ENCODE measurements at regions not wholly inside any gene's neighbourhood (a gene's known extent, or its start where the extent isn't known, plus 50 kb on each side); places are given as distances from the start of the nearest gene placed in this dataset.
A peak's percentile ranks its signal among the peaks of the same experiment; 100 is the strongest.
"Not testable (repeated sequence)": the region's sequence is repeated elsewhere in the genome, so short reads cannot be mapped to it uniquely, and the experiment has no call there.

GRCh38 chr15:31179693-31180092 lies 78.2 kb upstream of the TRPM1 start:
- DNase-seq = no peak

GRCh38 chr15:31193291-31193690 lies 91.8 kb upstream of the TRPM1 start:
- no peak for DNase-seq

GRCh38 chr15:31195871-31196270 lies 94.3 kb upstream of the TRPM1 start:
- no peak for DNase-seq

DNA sequence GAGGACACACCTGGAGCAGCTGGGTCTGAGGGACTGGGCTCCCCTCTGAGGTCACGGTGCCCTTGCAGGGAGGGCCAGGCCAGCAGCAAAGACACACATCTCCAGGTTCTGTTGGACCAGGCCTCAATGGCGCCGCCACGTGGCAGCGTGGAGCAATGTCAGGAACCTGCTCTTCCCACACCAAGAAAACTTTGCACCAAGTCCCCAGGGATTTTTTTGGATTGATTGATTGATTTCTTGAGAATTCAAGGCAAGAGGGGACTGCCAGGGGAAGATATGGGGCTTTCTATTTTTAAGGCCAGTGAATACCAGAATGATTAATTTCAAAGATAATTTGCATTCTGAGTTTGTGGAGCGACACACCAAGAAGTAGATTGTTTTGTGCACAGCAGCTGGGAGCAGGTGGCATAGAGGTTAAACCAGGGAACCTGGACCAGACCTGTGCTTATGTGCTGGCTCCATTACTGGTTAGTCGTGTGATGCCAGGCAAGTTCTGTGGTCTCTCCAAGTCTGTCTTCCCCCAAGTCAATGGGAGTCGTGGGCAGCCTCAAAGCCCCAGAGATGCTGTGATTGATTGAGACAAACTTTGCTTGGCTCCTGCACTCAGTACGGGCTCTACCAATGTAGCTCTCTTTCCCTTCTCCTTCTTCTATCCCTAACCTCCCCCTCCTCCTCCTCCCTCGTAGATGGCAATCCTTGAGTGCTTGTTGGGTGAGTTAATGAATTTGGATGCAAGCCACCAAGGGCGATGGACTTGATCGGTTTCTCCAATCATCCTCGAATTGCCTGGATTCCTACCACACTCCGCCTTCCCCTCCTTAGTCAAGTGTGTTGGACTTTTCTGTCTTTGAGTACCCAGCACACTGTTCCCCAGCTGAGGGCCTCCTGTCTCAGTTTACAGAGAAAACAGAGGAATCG lies 96.2 kb upstream of the TRPM1 start:
- DNase-seq = peak; percentile 70

DNA sequence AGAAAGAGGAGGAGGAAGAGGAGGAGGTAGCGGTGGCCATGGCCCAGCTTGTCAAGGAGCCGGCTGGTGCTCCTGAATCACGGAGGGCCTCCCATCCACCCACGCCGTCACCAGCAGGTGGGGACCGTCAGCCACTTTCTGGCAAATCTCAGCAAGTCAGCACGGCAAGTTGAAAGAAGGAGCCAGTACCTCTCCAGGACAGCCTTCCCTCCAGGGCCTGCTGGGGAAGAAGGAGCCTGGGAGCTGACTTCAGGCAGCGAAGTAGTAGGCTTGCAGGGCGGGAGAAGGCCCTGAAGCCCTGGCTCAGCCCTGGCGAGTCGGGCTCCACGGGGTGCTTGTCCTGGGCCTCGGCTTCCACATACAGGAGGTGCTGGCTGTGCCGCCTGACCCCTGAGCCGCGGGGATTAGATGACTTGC lies 99.2 kb upstream of the TRPM1 start:
- peak; percentile 70 for DNase-seq

DNA sequence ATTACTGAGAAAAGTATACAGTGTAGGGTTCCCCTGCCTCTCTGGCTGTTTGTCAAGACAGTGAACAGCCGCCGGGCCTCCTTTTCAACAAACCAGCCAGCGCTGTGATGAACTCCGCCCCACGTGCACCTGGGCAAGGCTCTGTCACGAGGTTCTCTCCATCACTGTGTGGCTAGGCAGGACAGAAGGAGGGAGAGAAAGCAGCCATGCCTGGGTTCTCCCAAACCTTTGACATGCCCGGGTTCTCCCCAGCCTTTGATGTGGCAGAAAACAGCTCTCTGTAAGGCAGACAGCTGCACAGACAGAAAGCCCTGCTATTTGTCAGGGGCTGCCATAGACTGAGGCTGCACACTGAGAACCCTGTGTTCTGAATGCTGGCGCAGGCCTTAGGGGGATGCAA lies 101.4 kb upstream of the TRPM1 start:
- DNase-seq = peak; percentile 26

- no peak for DNase-seq
Measured at GRCh38 chr15:31203999-31204398, 102.5 kb upstream of the TRPM1 start.

DNA sequence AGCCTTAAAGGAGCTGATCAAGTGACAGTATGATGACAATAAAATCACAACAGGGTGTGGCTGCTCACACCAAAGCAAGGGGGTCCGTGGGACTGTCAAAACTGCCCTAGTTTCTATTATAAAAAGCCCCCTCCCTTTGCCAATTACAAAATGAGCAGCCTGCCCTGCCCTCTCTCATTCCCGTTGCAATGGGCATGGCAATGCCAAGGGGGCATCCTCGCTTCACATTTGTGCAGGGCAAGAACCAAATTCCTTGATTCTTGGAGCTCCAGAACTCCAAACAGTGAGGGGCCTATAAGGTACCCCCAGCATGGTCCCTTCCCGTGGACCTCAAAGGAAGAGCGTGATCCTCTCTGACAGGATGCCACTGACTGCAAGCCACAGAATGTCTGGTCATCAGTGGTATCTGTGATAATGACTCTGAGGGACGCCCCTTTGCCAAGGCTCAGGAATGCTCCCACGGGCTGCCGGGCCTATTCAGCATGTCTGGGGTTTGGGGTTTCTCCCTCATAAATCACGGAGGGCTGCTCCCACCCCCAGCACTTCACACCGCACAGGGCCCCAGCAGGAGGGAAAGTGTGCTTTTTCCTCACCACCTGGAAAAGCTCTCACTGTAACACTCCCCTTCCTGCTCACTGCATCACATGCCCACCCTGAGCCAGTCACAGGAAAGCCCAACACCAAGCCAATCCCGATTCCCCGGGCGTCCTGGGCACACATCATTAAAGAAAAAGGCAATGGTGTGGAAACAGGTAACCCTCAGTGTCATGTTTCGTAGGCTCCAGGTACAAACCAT lies 105.1 kb upstream of the TRPM1 start:
- DNase-seq = no peak

GRCh38 chr15:31207246-31207645 lies 105.7 kb upstream of the TRPM1 start:
- DNase-seq = no peak

- not testable (repeated sequence) for DNase-seq
Measured at GRCh38 chr15:31207861-31208260, 106.3 kb upstream of the TRPM1 start.

- no peak for DNase-seq
Measured at GRCh38 chr15:31208817-31209216, 107.3 kb upstream of the TRPM1 start.

DNA sequence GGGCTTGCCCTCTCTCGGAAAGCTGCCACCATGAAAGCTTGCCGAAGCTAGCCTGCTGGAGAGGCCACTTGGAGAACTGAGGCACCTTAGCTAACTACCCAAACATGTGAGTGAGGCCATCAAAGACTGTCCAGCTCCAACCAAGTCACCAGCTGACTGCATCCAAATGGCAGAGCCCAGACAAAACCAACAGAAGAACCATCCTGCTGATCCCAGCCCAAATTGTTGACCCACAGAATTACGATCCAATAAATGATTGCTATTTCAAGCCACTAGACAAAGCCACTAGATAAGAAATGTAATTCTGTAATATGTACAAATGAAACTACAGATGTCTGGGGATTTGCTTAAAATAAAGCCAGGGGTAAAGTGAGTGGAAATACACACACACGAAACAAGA lies 109.8 kb upstream of the TRPM1 start:
- DNase-seq = no peak

DNA sequence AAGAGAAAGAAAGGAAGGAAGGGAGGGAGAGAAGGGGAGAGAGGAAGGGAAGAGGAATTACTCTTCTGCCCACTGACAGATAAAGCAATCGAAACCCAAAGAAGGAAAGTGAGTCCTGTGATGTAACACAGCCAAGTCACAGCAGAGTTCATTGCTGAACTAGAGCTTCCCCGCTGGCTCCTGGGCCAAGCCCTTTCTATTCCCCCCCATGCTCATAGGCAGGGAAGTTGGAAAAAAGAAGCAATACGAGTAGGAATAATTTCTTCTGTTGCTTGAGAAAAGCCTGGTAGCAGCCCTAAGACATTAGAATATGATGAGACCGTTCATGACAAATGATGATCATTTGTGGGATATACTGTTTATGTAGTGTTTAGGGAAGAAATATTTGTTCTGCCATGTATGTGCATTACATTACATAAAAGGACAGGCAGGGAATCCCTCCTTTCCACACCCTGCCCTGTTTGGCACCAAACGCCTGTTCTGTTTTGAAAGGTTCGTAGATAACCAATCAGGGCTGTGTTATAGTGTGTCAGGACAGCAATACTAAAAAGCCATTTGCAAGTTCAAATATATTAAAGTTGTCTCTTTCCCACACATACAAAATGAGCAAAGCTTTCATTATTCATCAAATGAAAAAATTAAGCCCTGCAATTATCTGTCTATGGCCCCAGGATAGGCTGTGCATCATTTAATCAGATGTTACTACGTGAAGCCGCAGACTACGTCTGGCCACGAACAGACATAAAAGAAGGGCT lies 111.0 kb upstream of the TRPM1 start:
- no peak for DNase-seq

DNA sequence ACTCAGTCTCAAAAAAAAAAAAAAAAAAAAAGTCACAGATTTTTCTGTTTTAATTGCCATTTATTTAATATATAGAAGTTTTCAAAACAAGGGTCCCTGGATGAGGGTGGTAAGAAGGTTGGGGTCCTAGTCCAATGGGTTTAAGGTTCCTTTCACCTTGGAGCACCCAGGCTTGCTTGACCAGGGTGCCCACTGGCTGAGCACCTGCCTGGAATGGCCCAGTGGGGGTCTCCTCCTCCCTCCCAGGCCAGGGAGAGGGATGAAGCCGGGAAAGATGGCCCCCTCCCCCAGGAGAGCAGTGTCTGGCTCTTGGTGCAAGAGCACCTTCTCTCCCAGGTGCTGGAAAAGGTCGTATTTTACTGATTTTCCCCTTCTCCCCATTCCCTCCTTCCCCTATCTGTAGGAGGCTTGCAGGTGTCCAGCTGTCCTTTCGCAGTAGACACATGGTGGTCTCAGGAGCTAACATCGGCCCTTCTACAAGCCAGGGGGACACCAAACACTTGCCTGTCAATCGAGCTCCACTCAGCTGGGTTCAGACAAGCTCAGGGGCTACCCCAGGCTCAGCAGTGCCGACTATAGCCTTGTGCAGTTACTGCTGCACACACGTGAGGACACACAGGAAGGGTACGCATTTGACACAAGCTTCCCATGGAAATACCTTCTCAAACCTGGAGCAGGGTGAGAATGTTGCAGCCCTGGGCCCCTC lies 112.3 kb upstream of the KLF13 start:
- no peak for DNase-seq

DNA sequence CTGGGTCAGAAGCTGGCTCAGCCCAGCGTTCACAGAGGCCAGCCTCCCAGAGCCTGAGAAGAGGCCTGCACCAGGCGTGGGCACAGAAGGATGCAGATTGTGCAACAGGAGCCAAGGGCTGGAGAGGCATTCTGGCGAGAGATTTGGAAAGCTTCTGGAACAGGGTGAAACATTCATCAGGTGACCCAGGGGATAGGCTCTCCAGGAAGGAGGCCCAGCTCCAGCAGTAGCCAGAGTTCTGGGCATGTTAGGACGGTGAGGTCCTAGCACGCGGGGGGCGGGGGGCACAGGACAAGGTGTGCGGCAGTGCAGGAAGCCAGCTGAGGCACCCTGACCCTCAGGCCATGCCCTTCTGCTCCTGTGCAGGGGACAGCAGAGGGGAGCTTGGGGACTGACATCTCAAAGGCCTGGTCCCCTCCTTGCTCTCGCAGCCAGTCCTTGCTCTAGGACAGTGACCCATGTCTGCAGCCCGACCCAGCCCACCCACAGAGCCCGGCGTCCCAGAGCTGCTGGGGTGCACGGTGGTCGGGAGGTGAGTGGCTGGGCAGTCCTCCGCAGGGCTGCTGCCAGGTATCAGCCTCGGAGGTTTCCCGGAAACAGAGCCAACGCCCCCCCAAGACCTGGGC lies 111.7 kb upstream of the KLF13 start:
- DNase-seq = no peak

GRCh38 chr15:31215490-31216214 lies 111.0 kb upstream of the KLF13 start:
- peak; percentile 89 for DNase-seq

DNA sequence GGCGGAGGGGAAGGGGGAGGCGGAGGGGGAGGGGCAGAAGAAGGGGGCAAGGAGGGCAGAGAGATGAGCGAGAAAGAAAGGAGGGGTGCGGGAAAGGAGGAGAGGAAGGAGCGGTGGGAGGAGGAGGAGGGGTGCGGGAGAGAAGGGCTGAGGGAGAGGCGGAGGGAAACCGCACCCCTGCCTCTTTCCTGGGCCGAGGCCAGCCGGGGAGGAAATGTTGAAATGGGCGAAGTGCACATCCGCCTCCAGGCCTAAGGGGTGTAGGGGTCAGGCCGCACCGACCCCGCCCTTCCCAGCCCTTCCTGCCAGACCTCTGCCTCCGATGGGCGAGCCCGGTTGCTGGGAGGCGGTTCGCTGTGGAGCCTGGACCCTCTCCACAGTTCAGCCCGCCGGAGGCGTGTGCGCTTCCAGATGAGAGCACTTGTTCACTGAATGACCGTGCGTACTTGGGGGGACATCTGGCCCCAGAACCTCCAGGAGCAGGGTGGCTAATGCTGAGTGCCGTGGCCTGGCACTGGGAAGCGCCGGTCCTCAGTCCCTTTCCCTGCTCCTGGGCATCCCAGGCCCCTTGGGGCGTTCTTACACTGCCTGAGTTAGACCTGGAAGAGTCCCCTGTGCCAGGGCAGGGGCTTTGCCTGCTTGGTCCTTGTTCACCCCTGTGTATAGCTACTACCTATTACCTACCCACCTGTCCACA lies 110.3 kb upstream of the KLF13 start:
- DNase-seq = peak; percentile 57

DNA sequence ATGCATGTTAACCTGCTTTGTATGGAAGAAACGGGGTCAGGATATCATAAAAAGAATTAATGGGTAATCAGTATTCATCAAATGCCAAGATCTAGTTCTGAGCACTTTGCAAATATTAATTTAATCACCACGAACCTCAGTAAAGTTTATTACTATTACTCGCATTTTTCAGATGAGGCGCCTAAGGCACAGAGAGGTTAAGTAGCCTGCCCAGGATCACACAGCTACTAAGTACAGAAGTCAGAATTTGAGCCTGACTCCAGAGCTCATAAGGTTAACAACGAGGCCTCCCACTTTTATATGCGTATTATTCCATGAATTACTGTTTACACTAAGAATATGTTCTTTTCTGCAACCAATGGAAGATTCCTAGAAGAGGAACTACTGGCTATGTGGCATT lies 109.6 kb upstream of the KLF13 start:
- DNase-seq = no peak

DNA sequence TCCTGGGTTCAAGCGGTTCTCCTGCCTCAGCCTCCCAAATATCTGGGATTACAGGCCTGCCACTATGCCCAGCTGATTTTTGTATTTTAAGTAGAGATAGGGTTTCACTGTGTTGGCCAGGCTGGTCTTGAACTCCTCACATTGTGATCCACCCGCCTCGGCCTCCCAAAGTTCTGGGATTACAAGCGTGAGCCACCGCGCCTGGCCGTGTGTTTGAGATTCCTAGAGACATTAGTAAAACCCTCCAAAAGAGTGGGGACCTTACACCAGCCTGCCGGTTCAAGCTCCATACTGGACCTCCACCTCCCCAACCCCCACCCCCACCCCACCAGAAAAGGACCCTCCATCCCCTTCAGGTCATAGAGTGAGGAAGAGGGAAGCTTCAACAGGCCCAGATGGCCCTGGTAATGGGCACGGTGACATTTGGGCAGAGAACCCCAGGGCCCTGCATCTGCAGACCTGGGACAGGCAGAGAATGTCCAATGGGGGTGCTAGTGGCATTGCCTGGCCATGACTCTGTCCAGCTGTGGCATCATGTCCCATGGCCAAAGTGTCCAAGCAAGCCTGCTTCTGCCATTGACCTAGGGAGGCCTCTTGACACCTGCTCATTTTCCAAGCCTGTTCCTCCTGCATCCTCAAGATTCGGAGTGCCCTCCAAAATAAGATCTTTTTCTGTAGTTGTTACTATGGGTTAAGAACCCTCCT lies 108.9 kb upstream of the KLF13 start:
- DNase-seq = no peak

DNA sequence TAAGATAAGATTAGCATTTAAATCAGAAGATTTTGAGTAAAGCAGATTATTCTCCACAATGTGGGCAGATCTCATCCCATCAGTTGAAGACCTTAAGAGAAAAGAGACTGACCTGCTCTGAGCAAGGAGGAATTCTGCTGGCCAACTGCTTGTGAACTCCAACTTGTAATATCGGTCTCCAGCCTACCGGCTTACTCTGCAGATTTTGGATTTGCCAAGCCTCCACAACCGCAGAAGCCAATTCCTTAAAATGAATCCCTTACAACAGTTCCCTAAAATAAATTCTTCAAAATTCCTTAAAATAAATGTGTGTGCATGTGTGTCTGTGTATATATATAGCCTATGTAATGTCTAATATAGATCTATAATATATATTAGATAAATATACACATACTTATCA lies 107.4 kb upstream of the KLF13 start:
- DNase-seq = no peak

Data from activated CD4-positive, alpha-beta T cell treated with anti-CD3 and anti-CD28 coated beads for 48 hours (primary cell).